ENCODE measurements at regions not wholly inside any gene's neighbourhood (a gene's known extent, or its start where the extent isn't known, plus 50 kb on each side); places are given as distances from the start of the nearest gene placed in this dataset.
A peak's percentile ranks its signal among the peaks of the same experiment; 100 is the strongest.

DNA sequence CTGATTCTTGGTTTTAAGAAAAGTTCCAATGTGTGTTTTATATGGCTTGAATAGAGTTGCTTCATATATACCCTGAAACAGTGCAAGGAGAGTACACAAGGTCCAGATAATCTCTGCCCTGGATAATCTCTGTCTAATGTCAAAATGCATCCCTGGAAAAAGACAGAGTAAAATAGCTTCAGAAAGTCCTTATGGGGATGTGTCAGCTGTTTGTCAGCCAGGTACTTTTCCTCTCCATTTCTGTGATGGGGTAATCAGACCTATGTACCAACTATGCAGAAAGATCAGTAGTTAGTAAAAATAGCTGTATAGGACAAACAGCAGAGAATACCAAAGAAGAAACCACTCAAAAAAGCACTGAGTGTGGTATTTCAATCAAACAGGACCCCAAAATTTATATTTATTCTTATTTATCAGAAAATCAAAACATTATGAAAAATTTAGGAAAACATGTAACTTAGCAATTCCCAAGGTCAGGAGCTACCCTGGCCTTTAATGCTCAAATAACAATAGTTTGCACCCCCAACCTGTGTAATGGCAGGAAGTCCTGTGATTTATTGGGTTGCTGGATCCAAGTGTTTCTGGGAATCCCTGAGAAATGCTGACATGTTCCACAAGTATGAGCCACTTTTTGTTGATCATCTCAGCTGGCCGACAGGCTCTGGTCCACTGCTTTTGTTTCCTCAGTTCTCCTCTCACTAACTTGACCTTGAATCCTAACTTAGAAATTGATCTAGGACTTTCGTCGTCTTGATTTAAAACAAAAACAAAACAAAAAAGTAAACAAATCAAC is 69.6 kb downstream of the MDH1 start:
- no peak for DNase-seq

DNA sequence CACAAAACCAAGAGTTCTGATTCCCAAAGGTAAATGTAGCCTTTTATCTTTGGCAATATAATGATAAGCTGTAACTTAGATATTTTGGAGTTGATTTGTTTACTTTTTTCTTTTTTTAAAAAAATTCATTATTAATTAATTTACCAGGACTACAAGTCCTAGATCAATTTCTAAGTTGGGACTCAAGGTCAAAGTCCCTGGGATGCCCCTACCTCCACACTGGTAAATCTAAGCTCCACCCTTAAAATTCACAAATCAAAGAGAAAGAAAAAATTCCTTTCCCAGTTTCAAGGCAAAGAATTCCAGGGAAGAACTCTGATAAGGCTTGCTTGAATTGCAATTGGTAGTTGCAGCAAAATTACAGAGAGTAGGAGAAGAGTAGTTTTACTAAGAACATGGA is 71.3 kb downstream of the MDH1 start:
- DNase-seq: no peak

DNA sequence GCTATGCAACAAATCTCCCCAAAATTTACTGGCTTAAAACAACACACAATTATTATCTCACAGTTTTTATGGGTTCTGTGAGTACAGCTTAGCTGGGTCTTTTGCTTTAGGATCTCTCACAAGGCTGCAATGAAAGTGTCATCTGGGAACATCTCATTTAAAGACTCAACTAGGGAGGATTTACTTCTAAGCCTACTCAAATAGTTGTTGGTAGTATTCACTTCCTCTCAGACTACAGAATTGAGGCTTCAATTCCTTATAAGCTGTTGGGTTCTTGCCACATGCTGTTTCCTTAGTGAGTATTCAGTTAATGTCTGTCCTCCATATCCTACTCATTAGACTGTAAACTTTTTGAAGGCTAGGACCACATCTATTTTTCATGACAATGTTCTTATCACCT is 72.3 kb downstream of the MDH1 start:
- DNase-seq: no peak

DNA sequence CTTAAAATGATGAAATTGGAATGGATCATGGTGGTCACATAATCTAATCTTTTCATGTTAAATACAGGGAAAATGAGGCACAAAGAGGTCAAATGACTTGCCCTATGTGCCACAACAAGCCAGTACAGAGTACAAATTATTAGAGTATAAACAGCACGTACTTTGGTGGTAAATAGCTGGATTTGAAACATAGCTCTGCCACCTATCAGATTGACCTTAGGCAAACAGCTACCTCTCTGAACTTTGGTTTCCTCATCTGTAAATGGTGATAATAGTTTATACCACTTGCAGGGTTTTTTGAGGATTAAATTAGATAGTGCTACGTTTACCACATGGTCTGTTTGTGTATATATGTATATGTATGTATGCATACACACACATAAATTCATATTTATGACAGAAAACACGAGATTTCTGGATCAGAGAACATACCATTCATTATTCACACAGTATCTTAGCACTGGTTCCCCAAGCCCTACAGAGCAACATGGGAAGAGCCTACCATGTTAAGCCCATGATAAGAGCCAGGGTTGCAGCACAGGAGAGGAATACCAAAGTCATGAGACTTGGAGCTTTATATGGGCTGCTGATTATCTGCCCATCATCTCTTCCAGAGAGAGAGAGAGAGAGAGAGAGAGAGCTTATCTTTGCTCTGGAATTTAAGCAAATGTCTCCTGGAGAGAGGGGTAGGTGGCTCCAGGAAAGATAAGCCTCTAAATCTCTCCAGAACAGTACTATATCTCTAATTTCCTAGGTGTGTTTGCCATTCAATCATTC is 73.5 kb downstream of the MDH1 start:
- no peak for DNase-seq

DNA sequence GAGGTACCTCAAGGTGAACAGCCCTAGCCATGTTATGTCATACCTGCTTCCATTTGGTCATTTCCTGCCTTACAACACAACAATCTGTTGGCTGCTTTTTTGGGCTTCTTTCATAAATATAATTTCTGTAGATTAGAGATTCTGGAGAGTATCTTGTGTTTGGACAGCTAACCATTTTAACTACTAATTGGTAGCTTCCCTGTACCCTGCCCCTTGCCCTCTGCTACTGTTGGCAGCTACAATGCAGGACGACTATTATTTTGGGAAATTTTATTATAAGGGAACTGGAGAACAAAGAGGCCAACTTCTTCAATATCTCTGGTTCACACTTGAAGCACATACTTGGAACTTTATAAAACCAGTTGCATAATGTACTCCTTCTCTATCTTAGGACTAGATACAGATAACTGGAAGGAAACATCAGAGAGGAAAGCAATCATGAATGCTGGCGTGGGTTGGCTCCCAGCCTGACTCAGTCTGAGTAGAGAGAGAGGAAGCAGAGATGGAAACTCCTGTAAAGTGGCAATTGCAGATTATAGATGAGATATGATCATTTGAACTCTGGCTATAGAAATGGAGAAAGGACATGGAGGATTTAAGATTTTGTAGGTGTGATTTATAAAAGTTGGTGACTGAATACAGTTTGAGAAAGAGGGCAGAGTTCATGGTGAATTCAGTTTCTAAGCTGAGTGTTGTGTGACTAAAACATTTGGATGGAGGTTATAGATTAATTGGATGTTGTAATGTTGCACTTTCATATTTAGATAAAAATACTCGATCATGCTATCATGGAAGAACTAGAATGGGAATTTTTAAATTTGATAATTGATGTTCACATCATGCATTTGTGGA is 74.5 kb downstream of the MDH1 start:
- no peak for DNase-seq

DNA sequence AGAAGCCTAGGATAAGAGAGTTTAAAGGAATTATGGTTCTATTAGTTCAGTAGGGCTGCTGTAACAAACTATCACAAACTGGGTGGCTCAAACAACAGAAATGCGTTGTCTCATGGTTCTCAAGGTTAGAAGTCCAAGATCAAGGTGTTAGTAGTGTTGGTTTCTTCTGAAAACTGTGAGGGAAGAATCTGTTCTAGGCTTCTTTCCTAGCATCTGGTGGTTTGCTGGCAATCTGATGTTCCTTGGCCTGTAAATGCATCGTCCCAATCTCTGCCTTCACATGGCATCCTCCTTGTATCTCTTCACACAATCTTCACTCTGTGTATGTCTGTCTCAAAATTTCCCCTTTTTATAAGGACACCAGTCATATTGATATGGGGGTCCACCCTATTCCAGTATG is 76.3 kb downstream of the MDH1 start:
- no peak for DNase-seq

DNA sequence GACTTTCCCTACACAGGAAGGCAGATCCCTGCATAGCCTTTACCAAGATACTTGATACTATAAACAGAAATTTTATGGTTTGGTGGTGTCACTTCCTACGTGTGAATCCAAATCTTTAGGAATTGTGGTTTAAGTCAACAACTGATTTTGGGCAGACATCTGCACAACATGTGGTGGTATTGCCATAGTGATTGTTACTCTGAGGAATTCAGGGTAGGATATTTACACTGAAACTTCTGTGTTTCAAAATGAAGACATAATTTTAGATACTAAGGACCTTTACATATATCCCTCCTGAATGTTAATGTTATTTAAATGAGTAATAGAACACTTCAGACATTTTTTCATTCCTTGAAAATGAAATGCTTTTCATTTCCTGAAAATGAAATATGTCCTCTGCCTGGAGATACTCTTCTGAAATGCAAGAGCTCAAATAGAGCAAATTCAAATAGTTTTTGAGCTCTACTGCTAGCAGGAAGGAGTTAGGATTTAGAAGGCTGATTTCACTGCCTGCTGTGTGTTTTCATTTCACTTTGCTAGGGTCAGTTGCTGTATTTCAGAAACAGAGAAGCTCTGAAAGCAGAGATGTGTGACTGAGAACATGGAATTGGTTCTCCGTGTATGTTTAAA is 77.2 kb downstream of the MDH1 start:
- DNase-seq: no peak

DNA sequence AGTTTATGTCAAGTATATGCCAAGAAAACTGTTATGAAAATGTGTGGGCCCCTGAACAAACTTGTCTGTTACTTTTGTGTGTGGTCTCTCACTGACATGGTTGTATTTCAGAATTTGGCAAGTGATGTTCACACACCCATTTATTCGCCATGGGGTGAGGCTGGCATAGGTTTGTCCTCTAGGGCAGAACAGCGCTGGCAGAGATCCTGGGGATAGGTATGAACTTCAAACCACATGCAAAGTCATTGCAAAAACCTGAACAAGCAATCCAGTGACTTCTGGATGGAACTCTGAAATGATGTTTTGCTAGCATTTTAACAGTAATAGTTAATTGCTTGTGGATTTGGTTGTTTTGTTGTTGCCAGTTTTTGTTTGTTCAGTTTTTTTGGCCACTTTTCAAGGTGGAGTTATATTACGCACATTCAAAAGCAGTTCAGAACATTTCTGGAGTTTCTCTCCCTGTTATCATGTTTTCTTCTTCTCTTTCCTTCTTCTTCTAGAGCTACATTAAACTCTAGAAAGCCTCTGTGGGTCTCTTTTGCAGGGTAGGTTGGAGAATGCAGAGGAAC is 78.5 kb downstream of the MDH1 start:
- no peak for DNase-seq

DNA sequence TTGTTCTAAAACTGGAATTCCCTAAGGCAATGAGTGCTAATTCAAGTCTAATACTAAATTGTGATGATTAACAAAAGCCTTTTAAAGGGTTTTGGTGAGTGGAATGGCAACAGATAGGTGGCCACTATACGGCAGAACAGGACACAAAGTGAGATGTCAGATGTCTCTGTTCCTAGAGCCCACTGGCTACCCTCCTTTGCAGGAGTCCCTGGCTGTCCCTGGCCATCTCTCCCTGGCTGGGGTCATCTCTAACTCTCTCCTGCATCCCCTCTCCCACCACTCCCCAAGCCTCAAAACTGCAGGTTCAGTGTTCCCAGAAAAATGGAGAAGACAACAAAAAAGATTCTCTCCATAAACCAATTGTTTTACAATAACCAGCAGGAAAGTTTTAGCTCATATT is 79.2 kb downstream of the MDH1 start:
- DNase-seq: no peak

DNA sequence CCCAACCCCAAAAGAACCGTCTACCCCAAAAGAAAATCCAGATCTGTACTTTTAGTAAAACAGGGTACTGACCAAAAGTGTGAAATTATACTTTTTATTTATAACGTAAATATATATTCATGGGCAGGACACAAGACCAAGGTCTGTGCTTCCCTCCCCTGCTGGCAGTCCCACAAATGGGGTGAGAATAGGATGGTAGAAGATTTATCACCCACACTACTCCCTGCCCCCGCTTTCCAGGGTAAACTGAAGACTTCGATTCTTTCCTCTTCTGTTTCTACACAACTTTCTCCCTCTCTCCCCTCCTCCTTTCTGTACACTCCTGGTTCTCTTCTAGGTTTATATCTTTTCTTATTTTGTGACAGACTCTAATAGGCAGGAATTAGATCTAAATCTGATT is 79.7 kb downstream of the MDH1 start:
- no peak for DNase-seq

DNA sequence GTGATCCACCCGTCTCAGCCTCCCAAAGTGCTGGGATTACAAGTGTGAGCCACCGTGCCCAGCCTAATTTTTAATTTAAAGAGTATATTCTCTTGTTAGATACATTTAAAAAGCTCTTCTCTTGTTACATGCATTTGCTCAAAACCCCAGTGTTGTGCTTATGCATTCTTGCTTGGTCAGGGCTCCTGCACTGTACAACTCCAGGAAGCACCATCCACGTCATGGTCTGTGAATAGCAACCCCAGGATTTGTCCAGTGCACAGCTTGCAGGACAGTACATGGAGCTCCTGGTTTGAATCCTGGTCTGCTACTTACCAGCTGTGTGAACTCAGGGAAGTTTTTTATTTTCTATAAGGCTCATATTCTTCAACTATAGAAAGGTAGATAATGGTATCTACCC is 80.8 kb downstream of the MDH1 start:
- DNase-seq: no peak

DNA sequence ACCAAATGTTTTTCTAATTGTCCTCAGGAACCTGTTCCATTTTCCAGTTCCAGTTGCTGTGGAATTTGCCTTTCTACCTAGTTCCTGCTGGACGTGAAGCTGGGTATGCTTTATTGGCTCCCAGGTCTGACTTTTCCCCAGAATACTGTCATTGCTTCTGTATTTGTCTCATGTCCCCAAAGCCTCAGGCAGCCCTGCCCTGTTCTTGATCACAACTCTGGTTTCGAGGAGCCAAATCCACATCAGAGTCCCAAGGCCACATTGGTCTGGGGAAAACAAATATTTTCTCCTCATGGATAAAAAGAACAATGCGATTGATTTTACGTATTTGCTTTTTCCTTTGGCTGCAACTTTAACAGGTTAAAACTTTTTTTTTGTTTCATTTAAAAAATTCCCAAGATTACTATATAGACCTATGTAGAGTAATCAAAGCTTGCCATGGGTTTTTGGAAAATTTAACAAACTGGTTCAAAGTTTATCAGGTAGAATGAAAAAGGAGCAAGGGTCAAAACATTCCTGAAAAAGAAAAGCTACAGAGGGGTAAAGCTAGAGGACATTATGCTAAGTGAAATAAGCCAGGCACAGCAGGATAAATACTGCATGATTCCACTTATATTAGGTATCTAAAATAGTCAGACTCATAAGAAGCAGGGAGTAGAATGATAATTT is 85.2 kb downstream of the MDH1 start:
- no peak for DNase-seq

DNA sequence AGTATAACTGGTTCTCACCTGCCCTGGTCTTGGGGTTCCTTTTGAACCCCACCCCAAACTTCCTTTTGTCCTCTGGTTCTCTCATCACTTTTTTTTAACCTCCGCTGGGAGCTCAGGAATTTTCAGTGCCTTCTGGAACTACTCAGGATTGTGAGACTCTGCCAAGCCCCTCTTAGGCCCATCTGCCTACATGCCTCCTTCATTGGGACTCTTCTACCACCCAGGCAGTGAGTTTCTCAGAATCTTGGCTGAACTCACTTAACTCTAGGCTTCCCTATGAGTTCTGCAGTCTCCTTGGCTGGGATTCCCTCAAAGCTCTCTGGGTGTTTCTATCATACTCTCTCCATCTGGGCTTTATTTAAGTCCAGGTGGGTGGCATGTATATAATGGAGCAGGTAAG is 86.3 kb downstream of the MDH1 start:
- no peak for DNase-seq

DNA sequence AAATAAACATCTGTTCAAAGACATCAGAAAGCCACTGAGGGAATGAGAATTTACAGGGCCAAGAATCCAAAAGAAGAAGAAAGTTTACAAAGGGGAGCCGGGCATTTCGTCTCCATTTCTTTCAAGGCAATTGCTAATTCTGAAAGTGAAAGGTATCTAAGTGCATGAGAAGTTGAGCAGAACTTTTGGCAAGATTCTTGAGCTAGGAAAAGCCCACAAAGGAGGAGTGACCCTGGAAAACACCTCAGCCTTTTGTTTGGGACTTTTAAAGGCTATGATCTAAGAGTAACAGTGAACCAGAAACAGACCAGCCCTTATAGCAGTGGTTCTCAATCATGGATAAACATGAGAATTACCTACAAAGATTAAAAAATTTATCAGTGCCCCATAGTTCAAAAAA is 87.4 kb downstream of the MDH1 start:
- DNase-seq: no peak

DNA sequence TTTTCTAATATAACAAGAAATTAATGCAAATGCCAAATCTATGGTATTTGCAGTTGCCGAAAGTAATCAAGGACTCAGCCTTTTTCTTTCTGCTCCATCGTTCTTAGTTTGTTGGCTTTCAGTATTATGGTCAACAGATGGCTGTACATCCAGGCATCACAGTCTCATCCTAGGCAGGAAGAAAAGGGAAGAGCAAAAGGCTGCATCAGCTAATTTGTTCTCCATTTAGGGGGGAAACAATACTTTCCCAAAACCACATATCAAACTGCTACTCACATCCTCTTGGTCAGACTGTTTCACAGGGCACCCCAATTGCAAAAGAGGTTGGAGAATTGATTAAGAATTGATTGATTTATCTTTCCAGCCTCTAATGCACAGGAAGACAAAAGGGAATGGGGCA is 89.3 kb downstream of the MDH1 start:
- DNase-seq: no peak

DNA sequence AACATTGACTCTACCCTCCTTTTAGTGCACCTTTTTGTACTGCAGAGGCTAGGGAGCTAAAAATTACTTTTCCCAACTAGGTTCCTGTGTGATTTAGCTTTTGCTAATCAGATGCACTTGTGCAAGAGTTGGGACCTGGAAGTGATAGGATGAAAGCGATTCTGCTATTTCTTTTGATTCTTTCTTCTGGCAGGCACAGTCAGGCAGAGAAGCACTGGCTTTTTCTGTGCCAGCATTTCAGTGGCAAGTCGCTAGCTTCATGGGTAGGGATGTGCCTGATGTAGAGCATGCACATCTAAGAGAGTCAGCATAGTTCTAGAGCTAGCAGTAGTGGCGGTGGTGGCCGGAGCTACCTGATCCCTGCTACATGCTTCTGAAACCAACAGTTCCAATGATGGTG is 89.8 kb downstream of the MDH1 start:
- no peak for DNase-seq

DNA sequence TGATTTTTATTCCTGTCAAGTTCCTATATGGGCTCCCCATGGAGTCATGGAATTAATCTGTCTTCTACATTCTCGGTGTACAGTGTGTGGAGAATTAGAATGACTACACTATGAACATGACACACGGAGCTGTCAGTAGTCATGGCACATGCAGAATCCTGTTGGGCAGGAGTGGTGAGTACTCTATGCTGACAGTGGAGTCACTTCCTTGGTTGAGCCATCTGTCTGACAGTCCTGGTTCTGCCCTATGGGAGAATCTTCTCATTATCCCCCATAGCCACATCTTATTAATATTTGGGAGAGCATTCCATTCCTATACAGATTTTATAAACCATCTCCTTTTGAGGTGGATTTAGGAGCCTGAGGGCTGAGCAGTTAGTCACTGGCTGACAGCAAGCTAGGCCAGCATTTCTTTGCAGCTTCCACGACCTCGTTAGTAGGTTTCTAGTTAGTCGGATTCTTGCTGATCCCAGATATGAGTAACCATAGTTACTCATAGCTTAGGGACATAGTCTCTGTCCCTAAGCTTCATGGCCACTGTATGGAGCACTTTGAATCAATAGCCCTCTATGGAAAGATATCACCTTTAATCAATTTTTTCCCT is 90.6 kb downstream of the MDH1 start:
- no peak for DNase-seq

DNA sequence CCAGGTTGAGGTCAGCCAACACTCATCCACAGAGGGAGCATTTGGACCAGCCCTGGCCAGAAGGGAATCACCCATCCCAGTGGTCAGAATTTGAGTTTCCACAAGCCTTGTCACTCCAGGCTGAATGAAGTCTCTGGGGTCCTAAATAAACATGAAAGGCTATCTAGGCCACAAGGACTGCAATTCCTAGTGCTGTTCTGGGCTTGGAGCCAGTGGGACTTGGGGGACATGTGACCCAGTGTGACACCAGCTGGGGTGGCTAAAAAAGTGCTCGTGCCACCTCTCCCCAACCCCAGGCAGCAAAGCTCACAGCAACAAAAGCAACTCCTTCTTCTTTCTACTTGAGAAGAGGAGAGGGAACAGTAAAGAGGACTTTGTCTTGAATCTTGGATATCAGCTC is 91.7 kb downstream of the MDH1 start:
- no peak for DNase-seq

DNA sequence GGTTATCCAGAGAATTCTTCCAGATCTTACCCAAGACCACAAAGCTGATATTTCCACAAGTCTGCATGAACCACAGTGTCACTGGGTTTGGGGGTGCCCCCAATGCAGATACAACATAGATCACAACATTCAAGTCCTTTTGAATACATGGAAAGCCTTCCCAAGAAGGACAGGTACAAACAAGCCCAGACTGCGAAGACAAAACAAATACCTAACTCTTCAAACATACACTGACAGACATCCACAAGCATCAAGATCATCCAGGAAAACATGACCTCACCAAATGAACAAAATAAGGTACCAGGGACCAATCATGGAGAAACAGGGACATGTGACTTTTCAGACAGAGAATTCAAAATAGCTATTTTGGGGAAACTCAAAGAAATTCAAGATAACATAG is 93.1 kb downstream of the MDH1 start:
- DNase-seq: no peak

DNA sequence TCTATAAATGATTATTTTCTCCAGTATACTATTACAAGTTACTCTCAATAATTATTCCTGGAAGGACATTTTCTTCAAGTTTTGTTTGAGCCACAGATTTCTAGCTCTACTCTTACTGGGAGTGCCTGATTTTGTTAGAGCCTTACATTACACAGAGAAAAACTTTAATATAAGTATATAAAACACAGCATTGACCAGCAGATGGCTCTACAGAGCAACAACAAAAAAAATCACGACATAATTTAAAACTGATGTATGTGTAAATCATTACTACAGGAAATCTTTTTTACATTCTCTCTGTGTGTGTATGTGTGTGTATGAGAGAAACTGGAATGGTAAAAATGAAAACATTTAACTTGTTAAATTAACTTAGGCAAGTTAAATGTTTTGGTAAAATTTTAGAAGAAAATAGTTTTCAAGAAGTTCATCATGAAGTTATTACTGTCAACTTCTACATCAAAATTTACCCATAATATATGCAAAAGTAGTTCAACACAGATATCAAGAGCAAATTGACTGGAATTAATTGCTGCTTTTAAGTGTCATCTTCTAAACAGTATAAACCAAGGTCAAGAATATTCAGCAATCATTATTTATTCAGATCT is 103.3 kb downstream of the MDH1 start:
- peak; percentile 3 for DNase-seq

DNA sequence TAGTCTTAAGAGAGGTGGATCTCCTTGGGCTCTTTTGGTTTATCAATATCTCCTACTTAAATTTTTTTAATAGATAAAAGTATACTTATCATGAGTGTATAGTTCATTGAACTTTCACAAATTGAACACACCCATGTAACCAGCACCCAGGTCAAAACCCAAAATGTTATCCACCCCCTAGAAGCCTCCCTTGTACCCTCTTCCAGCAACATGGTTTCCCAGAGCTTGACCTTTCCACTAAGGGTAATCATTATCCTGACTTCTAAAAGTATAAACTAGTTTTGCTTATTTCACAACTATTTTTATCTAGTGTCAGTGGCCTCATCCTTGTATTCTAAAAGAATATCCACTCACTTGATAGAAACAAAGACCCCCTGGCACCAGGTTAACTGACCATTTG is 106.8 kb downstream of the MDH1 start:
- no peak for DNase-seq

All from GF-D8 (cell line).